Tibial nerve (tissue), 4 donors: ENCODE measurements at regions not wholly inside any gene's neighbourhood (a gene's known extent, or its start where the extent isn't known, plus 50 kb on each side); places are given as distances from the start of the nearest gene placed in this dataset.

ENCODE experiments used
- DNase-seq, 2 donors: peaks; one replicate each; pipeline ENCODE4 v3.0.0-alpha.2; 2019; ENCODE audit warnings: low spot score in 2 of 2
- H3K27ac ChIP-seq, 4 donors: fragments of 200-600 bp; sonication (generic) in 3 of 4; one replicate each; pipeline ENCODE4 v1.5.1; 2017 to 2019; ENCODE audit warnings: mild to moderate bottlenecking in 1 of 4
- H3K27me3 ChIP-seq, 2 donors: fragments of 200-600 bp; sonication (generic) in 1 of 2; one replicate each; pipeline versions ENCODE4 v1.5.1 to v1.6.0; 2017 to 2019
- H3K36me3 ChIP-seq, 3 donors: fragments of 200-600 bp; sonication (generic); one replicate each; pipeline ENCODE4 v1.5.1; 2018 to 2019
- H3K4me1 ChIP-seq, 4 donors: fragments of 200-600 bp; sonication (generic) in 3 of 4; one replicate each; pipeline ENCODE4 v1.5.1; 2017 to 2019
- H3K4me3 ChIP-seq, 4 donors: fragments of 200-600 bp; sonication (generic) in 3 of 4; one replicate each; pipeline ENCODE4 v1.5.1; 2017 to 2019; ENCODE audit warnings: mild to moderate bottlenecking in 1 of 4, moderate library complexity in 1 of 4
- H3K9me3 ChIP-seq, 4 donors: fragments of 200-600 bp; sonication (generic) in 3 of 4; one replicate each; pipeline ENCODE4 v1.5.1; 2017 to 2019
- CTCF ChIP-seq, 5 experiments: fragments of 200-600 bp in 3 of 5; fragments of 450-650 bp in 2 of 5; sonication (generic) in 3 of 5; IDR thresholded peaks; one replicate each; pipeline ENCODE4 v1.5.1; 2016 to 2019; ENCODE audit warnings: antibody characterized with exemption in 5 of 5, mild to moderate bottlenecking in 3 of 5, moderate library complexity in 2 of 5
- EP300 ChIP-seq, 2 donors: sonication (generic); formaldehyde crosslinking; IDR thresholded peaks; one replicate each; pipeline ENCODE4 v1.6.1; 2017; ENCODE audit warnings: antibody characterized with exemption in 2 of 2, mild to moderate bottlenecking in 1 of 2
- POLR2A ChIP-seq, 2 donors: fragments of 450-650 bp; IDR thresholded peaks; one replicate each; pipeline ENCODE4 v1.6.1; 2017; ENCODE audit warnings: antibody characterized with exemption in 2 of 2, mild to moderate bottlenecking in 2 of 2, moderate library complexity in 2 of 2
- WGBS, 2 donors: methylation state at CpG; one replicate each; pipeline ENCODE4 v1.1.5; 2018; 5-methylcytosine and 5-hydroxymethylcytosine counted together

DNA sequence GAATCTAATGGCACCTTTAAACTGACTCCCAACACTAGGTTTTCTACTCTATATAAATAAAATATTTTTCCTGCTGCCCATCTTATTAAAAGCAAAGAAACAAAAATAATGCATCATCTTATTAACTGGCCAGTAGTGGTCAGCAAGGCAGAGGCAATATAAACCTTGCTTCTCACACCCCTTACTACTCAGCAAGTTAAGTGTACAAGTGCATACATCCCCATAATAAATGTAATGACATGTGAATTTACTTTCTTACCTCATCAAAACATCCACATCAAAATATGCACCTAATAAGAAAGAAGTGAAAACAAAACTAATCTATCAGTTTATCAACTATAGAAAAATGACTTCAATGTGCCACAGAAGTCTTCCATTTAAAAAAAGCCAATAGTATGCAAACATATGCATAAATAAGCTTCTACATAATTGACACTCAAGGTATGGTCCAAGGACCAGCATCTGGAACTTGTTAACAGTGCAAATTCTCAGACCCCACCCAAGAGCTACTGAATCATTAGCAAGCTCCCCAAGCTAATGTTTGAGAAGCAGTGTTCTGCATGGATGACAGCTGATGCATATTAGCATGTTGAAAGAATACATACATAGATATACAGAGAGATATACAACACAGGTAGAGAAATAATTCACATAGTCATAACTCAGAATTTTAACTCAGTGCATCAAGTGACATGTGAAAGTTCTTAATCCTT, 182.7 kb downstream of the C7orf25 start:
- H3K27me3 ChIP-seq, result no peaks in the 10 kb centered on the region
- H3K27ac ChIP-seq, result no peak overlapping the region
- no peak overlapping the region for H3K4me3 ChIP-seq
- no peaks in the 10 kb centered on the region for H3K9me3 ChIP-seq
- H3K36me3 ChIP-seq, result no peaks in the 10 kb centered on the region
- no peaks in the 10 kb centered on the region for H3K4me1 ChIP-seq
- no peak for DNase-seq
- TF ChIP-seq EP300 (IDR thresholded peaks at IDR 0.05) (no peak), POLR2A (IDR thresholded peaks at IDR 0.05) (no peak), CTCF (IDR thresholded peaks at IDR 0.05) (no peak)

DNA sequence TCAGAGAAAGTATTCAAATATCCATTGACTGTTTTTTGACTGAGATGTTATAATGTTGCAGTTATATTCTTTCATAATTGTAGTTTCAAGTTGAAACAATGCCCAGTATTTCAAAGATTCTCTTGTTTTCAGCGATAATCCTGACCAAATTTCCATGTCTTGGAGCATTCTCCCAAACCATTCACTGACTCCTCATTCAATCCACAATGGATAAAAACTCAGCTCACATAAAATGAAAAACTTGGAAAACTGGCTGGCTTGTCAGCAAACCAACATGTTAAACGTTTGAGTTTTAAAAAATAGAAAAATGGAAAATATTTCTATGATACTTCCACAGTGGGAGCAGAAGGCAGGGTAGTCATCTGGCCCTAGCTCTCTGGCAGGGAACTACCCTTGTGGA, 184.4 kb downstream of the C7orf25 start:
- 27 to 37% methylated on average over 2 of the region's 2 CpGs for WGBS, 2 donors

GRCh38 chr7:42726066-42726785, 185.6 kb downstream of the C7orf25 start:
- WGBS, 2 donors, result 81 to 87% methylated on average over 7 of the region's 7 CpGs
- no peak for TF ChIP-seq EP300 (IDR thresholded peaks at IDR 0.05)
- no peak for TF ChIP-seq POLR2A (IDR thresholded peaks at IDR 0.05)
- no peak for TF ChIP-seq CTCF (IDR thresholded peaks at IDR 0.05)

More for the DNA sequence above, 184.4 kb downstream of the C7orf25 start:
- Histone ChIP-seq H3K4me3 (no peak overlapping the region), H3K9me3 (no peaks in the 10 kb centered on the region), H3K27me3 (no peaks in the 10 kb centered on the region), H3K4me1 (no peaks in the 10 kb centered on the region), H3K27ac (no peak overlapping the region), H3K36me3 (no peaks in the 10 kb centered on the region)
- no peak for DNase-seq
- TF ChIP-seq EP300 (IDR thresholded peaks at IDR 0.05), result no peak
- TF ChIP-seq POLR2A (IDR thresholded peaks at IDR 0.05), result no peak
- no peak for TF ChIP-seq CTCF (IDR thresholded peaks at IDR 0.05)

GRCh38 chr7:42722716-42723115, 189.2 kb downstream of the C7orf25 start:
- no peak overlapping the region for H3K27ac ChIP-seq
- no peaks in the 10 kb centered on the region for H3K27me3 ChIP-seq
- H3K9me3 ChIP-seq, result no peaks in the 10 kb centered on the region
- H3K4me1 ChIP-seq, result no peaks in the 10 kb centered on the region
- no peaks in the 10 kb centered on the region for H3K36me3 ChIP-seq
- no peak overlapping the region for H3K4me3 ChIP-seq
- 90 to 98% methylated on average over 3 of the region's 3 CpGs for WGBS, 2 donors
- TF ChIP-seq EP300 (IDR thresholded peaks at IDR 0.05), result no peak
- TF ChIP-seq POLR2A (IDR thresholded peaks at IDR 0.05), result no peak
- TF ChIP-seq CTCF (IDR thresholded peaks at IDR 0.05), result no peak
- no peak for DNase-seq

More at GRCh38 chr7:42726066-42726785, 185.6 kb downstream of the C7orf25 start:
- Histone ChIP-seq H3K4me1 (no peaks in the 10 kb centered on the region), H3K27me3 (no peaks in the 10 kb centered on the region), H3K27ac (no peak overlapping the region), H3K4me3 (no peak overlapping the region), H3K36me3 (no peaks in the 10 kb centered on the region), H3K9me3 (no peaks in the 10 kb centered on the region)
- no peak for DNase-seq

DNA sequence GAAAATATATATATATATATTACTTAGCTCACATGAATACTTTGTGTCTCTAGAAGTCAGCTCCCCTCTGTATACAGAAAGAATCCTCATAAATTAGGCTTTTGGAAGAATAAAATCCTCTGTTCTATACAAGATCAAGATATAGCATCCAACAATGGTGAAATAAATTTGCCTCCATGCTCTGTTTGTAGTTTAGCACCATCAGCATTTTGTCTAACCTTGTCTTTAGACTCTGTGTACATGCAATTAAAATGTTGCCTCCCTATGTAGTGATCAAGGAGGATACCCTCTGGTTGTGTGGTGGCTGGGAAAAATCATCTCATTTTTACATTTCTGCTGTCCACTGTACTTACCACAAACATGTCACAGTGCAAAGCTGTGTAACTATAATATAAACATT, 189.7 kb downstream of the C7orf25 start:
- no peaks in the 10 kb centered on the region for H3K27me3 ChIP-seq
- no peaks in the 10 kb centered on the region for H3K36me3 ChIP-seq
- TF ChIP-seq CTCF (IDR thresholded peaks at IDR 0.05), result no peak
- no peak for TF ChIP-seq POLR2A (IDR thresholded peaks at IDR 0.05)
- no peak for TF ChIP-seq EP300 (IDR thresholded peaks at IDR 0.05)
- no peaks in the 10 kb centered on the region for H3K4me1 ChIP-seq
- H3K9me3 ChIP-seq, result no peaks in the 10 kb centered on the region
- no peak overlapping the region for H3K4me3 ChIP-seq
- DNase-seq, result no peak
- H3K27ac ChIP-seq, result no peak overlapping the region
